K562 (cell line): ENCODE measurements at regions not wholly inside any gene's neighbourhood (a gene's known extent, or its start where the extent isn't known, plus 50 kb on each side); places are given as distances from the start of the nearest gene placed in this dataset.

Experiments used
- ATAC-seq: fragments of 200-7000 bp; cut with Tn5 transposase; 3 replicates; pipeline ENCODE4 v1.9.1; 2020; ENCODE audit warnings: moderate library complexity
- BruUV-seq: library from RNA; stranded (reverse); fragments of 400-500 nt; replicated peaks from 2 replicates; lab custom pipeline; 2021; lab: Mats Ljungman, UMichigan
- CTCF ChIA-PET: fragments of 300-600 bp; formaldehyde crosslinking; extraction: SDS; loops from one replicate; lab custom pipeline; 2021; ENCODE audit warnings: low intra/inter-chr PET ratio; lab: Yijun Ruan, JAX
- POLR2A ChIA-PET: fragments of 300-600, 350-650 bp; sonication (Branson Sonifier 250); formaldehyde crosslinking; extraction: SDS; loops from one replicate; lab custom pipeline; 2021; ENCODE audit warnings: antibody characterized with exemption, inconsistent platforms; lab: Yijun Ruan, JAX
- DNase-seq, 4 experiments: peaks; one replicate each; pipeline versions ENCODE4 v3.0.0 to v3.0.0-alpha.2; 2011 to 2018; ENCODE audit warnings: low spot score in 3 of 4, mixed read lengths in 3 of 4; ENCODE audit errors: extremely low read depth in 1 of 4
- FAIRE-seq: peaks from 2 replicates; lab custom pipeline; 2011; peaks lifted over from hg19 to GRCh38; lab: Jason Lieb, UNC
- H2AFZ ChIP-seq: 2 replicates; pipeline ENCODE4 v1.6.0; 2011; ENCODE audit warnings: low read depth, low read length, control low read depth, inconsistent platforms
- H3K27ac ChIP-seq: fragments of 200-600 bp; 3 replicates; pipeline ENCODE4 v1.8.0; 2011; ENCODE audit warnings: low read depth, mild to moderate bottlenecking, control low read depth, inconsistent platforms, low read length, moderate library complexity, mixed read lengths; ENCODE audit errors: extremely low read depth
- H3K27me3 ChIP-seq, 2 experiments: fragments of 300-600 bp in 1 of 2; 2 replicates in 1 of 2; 3 replicates in 1 of 2; pipeline versions ENCODE4 v1.6.0 to v1.8.0; 2011; ENCODE audit warnings: inconsistent platforms in 2 of 2, low read length in 2 of 2, mild to moderate bottlenecking in 1 of 2, mixed read lengths in 1 of 2, moderate library complexity in 1 of 2; ENCODE audit not compliant: control insufficient read depth in 2 of 2, insufficient read depth in 2 of 2
- H3K36me3 ChIP-seq: fragments of 300-600 bp; 3 replicates; pipeline ENCODE4 v1.8.0; 2011; ENCODE audit warnings: mild to moderate bottlenecking, low read length, inconsistent platforms; ENCODE audit not compliant: control insufficient read depth, insufficient read depth
- H3K4me1 ChIP-seq, 2 experiments: fragments of 200-600 bp in 1 of 2; replicated peaks in 1 of 2; 2 replicates in 1 of 2; 3 replicates in 1 of 2; pipeline versions ENCODE4 v1.5.1 to v1.8.0; 2011; ENCODE audit warnings: inconsistent platforms in 2 of 2, low read length in 2 of 2, mild to moderate bottlenecking in 1 of 2, mixed read lengths in 1 of 2, moderate library complexity in 1 of 2; ENCODE audit not compliant: control insufficient read depth in 2 of 2, insufficient read depth in 2 of 2
- H3K4me2 ChIP-seq: 2 replicates; pipeline ENCODE4 v1.6.1; 2011; ENCODE audit warnings: low read length, control low read depth, inconsistent platforms, mixed read lengths; ENCODE audit not compliant: insufficient read depth
- H3K4me3 ChIP-seq: fragments of 200-600 bp; sonication (generic), shearing (Covaris generic); 2 replicates; pipeline ENCODE4 v1.5.1; 2016; ENCODE audit warnings: control low read depth, inconsistent platforms
- H3K79me2 ChIP-seq: fragments of 200-600 bp; 3 replicates; pipeline ENCODE4 v1.8.0; 2011; ENCODE audit warnings: low read length, inconsistent platforms; ENCODE audit not compliant: control insufficient read depth, insufficient read depth
- H3K9ac ChIP-seq, 2 experiments: 2 replicates each; pipeline versions ENCODE4 v1.6.0 to v1.6.1; 2011; ENCODE audit warnings: low read depth in 2 of 2, low read length in 2 of 2, control low read depth in 1 of 2, inconsistent platforms in 1 of 2, mild to moderate bottlenecking in 1 of 2, mixed read lengths in 1 of 2; ENCODE audit not compliant: insufficient read depth in 1 of 2
- H3K9me1 ChIP-seq: one replicate; pipeline ENCODE4 v1.6.0; 2011; ENCODE audit warnings: inconsistent platforms, mild to moderate bottlenecking, low read length, moderate library complexity; ENCODE audit not compliant: control insufficient read depth, insufficient read depth
- H3K9me3 ChIP-seq: replicated peaks from 2 replicates; pipeline ENCODE4 v1.5.1; 2011; ENCODE audit warnings: low read depth, low read length, inconsistent platforms; ENCODE audit not compliant: control insufficient read depth, insufficient read depth
- H4K20me1 ChIP-seq: replicated peaks from 2 replicates; pipeline ENCODE4 v1.6.1; 2011; ENCODE audit warnings: low read length, inconsistent platforms, mixed read lengths; ENCODE audit not compliant: control insufficient read depth, insufficient read depth
- DIDO1 ChIP-seq: fragments of 450-650 bp; IDR thresholded peaks from 2 replicates; pipeline ENCODE4 v1.6.1; 2016; ENCODE audit warnings: low read depth, missing biosample characterization, missing genetic modification characterization
- EWSR1 ChIP-seq: fragments of 450-650 bp; IDR thresholded peaks from 2 replicates; pipeline ENCODE4 v1.6.1; 2018; ENCODE audit warnings: borderline replicate concordance, mild to moderate bottlenecking, low read depth, moderate library complexity; ENCODE audit not compliant: partially characterized antibody
- HMGN3 ChIP-seq: IDR thresholded peaks from 2 replicates; pipeline ENCODE4 v1.6.1; 2011; ENCODE audit warnings: borderline replicate concordance, low read depth, mild to moderate bottlenecking, mixed read lengths, low read length; ENCODE audit not compliant: insufficient read length; ENCODE audit errors: extremely low read depth
- MEF2D ChIP-seq: conservative IDR thresholded peaks from 2 replicates; pipeline ENCODE4 v1.6.1; 2016; ENCODE audit warnings: low read depth, missing genetic modification characterization, missing compliant biosample characterization
- POLR3A ChIP-seq: IDR thresholded peaks from 2 replicates; pipeline ENCODE4 v1.6.1; 2011; ENCODE audit warnings: borderline replicate concordance, mild to moderate bottlenecking, moderate library complexity; ENCODE audit not compliant: insufficient read length, insufficient read depth; ENCODE audit errors: extremely low read depth
- SAFB2 ChIP-seq: fragments of 200-400 bp; formaldehyde crosslinking; IDR thresholded peaks from 2 replicates; pipeline ENCODE4 v1.6.1; 2018; ENCODE audit warnings: borderline replicate concordance, low read length, low read depth, moderate library complexity; ENCODE audit not compliant: severe bottlenecking
- SRSF1 ChIP-seq: fragments of 200-400 bp; formaldehyde crosslinking; IDR thresholded peaks from 2 replicates; pipeline ENCODE4 v1.6.1; 2017; ENCODE audit warnings: mild to moderate bottlenecking, low read depth, low read length, moderate library complexity
- STAT5A ChIP-seq: IDR thresholded peaks from 2 replicates; pipeline ENCODE4 v1.6.1; 2012; ENCODE audit warnings: low read length, inconsistent platforms, borderline replicate concordance
- ZNF175 ChIP-seq: fragments of 200-800 bp; sonication (Bioruptor generic); IDR thresholded peaks from 2 replicates; pipeline ENCODE4 v1.6.1; 2016; ENCODE audit warnings: low read depth, mild to moderate bottlenecking, missing genetic modification characterization, missing compliant biosample characterization
- ZNF263 ChIP-seq: sonication (generic); formaldehyde crosslinking; IDR thresholded peaks from 2 replicates; pipeline ENCODE4 v1.8.0; 2022; ENCODE audit warnings: mild to moderate bottlenecking, missing genetic modification reagents, borderline replicate concordance
- ZNF778 ChIP-seq: fragments of 450-650 bp; formaldehyde crosslinking; IDR thresholded peaks from 2 replicates; pipeline ENCODE4 v1.4.0; 2020; ENCODE audit warnings: mild to moderate bottlenecking, moderate library complexity
- WGBS: fragments of 100-300 bp; shearing (Covaris generic); methylation state at CpG from one replicate; pipeline ENCODE4 v1.1.6; 2016; ENCODE audit warnings: low coverage, mixed read lengths; ENCODE audit not compliant: insufficient coverage; ENCODE audit errors: missing lambda C conversion rate; 5-methylcytosine and 5-hydroxymethylcytosine counted together
- in situ Hi-C: fragments of 300-500 bp; cut with MboI; formaldehyde crosslinking; loops from 4 replicates; pipeline ENCODE4 v1.15.0; 2018; ENCODE audit warnings: inconsistent platforms, mixed read lengths
- intact Hi-C: fragments of 100-400 bp; cut with micrococcal nuclease; formaldehyde crosslinking; loops from 2 replicates; pipeline ENCODE4 v1.14.2; 2022
- TF ChIP-seq, protein P1 (sequence below): IDR thresholded peaks from 2 replicates; pipeline ENCODE4 v1.6.1; 2011; ENCODE audit not compliant: insufficient read length; ENCODE audit errors: extremely low read depth
- TF ChIP-seq, protein P2 (sequence below): fragments of 450-650 bp; IDR thresholded peaks from 2 replicates; pipeline ENCODE4 v1.6.1; 2017; ENCODE audit warnings: mild to moderate bottlenecking, moderate library complexity
- TF ChIP-seq, protein P3 (sequence below): fragments of 250-450 bp; sonication (Bioruptor Pico); IDR thresholded peaks from 2 replicates; pipeline ENCODE4 v1.5.0; 2021
- TF ChIP-seq, protein P4 (sequence below): fragments of 450-650 bp; IDR thresholded peaks from 2 replicates; pipeline ENCODE4 v1.6.1; 2018; ENCODE audit not compliant: partially characterized antibody
- TF ChIP-seq, protein P5 (sequence below): fragments of 250-450 bp; sonication (Bioruptor Pico); IDR thresholded peaks from 2 replicates; pipeline ENCODE4 v1.8.0; 2021; ENCODE audit warnings: moderate library complexity, mild to moderate bottlenecking, inconsistent platforms

DNA sequence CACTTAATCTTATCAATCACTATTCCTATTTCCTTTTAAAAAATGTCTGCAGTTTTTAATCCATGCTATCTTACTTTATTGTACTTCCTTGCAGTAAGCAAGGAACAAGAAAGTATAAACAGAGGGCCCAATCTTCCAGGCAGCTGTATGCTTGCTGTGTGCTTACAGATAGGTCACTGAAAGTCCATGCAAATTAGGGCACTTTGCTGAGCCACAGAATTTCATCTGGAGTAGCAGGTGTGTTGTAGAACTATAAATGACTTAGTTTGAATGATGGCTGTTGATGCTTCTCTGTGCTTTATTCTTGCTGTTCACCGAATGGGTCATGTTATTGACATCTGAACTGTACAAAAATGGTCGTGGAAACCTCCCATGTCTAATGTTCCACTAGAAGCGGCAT is 154.6 kb downstream of the ATOH1 start:
- ChIA-PET POLR2A (no interaction called here), CTCF (no interaction called here)
- H3K36me3 ChIP-seq: no peaks in the 10 kb centered on the region
- H4K20me1 ChIP-seq: no peaks in the 10 kb centered on the region
- no peak for ATAC-seq
- intact Hi-C loops: no loop called here
- H3K27ac ChIP-seq: no peak overlapping the region
- no peak overlapping the region for H3K9ac ChIP-seq
- no peaks in the 10 kb centered on the region for H3K4me1 ChIP-seq
- no peaks in the 10 kb centered on the region for H3K9me3 ChIP-seq
- no peak for FAIRE-seq
- no peak overlapping the region for H3K4me2 ChIP-seq
- no peaks in the 10 kb centered on the region for H3K79me2 ChIP-seq
- no TSS peak for BruUV-seq
- H2AFZ ChIP-seq: no peak overlapping the region
- no peak for DNase-seq
- in situ Hi-C loops: no loop called here
- H3K9me1 ChIP-seq: no peaks in the 10 kb centered on the region
- H3K4me3 ChIP-seq: no peak overlapping the region
- 9% methylated on average over 3 of the region's 3 CpGs for WGBS
- H3K27me3 ChIP-seq: no peaks in the 10 kb centered on the region
- TF ChIP-seq, protein P1, sequence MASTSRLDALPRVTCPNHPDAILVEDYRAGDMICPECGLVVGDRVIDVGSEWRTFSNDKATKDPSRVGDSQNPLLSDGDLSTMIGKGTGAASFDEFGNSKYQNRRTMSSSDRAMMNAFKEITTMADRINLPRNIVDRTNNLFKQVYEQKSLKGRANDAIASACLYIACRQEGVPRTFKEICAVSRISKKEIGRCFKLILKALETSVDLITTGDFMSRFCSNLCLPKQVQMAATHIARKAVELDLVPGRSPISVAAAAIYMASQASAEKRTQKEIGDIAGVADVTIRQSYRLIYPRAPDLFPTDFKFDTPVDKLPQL: no peak
- TF ChIP-seq, protein P2, sequence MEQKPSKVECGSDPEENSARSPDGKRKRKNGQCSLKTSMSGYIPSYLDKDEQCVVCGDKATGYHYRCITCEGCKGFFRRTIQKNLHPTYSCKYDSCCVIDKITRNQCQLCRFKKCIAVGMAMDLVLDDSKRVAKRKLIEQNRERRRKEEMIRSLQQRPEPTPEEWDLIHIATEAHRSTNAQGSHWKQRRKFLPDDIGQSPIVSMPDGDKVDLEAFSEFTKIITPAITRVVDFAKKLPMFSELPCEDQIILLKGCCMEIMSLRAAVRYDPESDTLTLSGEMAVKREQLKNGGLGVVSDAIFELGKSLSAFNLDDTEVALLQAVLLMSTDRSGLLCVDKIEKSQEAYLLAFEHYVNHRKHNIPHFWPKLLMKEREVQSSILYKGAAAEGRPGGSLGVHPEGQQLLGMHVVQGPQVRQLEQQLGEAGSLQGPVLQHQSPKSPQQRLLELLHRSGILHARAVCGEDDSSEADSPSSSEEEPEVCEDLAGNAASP: no peak
- TF ChIP-seq ZNF263 (CRISPR knock-in tag) (no peak), MEF2D (tag) (no peak), SRSF1 (no peak), EWSR1 (no peak), DIDO1 (tag) (no peak), ZNF778 (no peak), STAT5A (no peak), HMGN3 (no peak), ZNF175 (CRISPR knock-in tag) (no peak), POLR3A (no peak), SAFB2 (no peak)
- TF ChIP-seq, protein P3, sequence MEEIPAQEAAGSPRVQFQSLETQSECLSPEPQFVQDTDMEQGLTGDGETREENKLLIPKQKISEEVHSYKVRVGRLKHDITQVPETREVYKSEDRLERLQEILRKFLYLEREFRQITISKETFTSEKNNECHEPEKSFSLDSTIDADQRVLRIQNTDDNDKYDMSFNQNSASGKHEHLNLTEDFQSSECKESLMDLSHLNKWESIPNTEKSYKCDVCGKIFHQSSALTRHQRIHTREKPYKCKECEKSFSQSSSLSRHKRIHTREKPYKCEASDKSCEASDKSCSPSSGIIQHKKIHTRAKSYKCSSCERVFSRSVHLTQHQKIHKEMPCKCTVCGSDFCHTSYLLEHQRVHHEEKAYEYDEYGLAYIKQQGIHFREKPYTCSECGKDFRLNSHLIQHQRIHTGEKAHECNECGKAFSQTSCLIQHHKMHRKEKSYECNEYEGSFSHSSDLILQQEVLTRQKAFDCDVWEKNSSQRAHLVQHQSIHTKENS (CRISPR knock-in tag): no peak
- TF ChIP-seq, protein P4, sequence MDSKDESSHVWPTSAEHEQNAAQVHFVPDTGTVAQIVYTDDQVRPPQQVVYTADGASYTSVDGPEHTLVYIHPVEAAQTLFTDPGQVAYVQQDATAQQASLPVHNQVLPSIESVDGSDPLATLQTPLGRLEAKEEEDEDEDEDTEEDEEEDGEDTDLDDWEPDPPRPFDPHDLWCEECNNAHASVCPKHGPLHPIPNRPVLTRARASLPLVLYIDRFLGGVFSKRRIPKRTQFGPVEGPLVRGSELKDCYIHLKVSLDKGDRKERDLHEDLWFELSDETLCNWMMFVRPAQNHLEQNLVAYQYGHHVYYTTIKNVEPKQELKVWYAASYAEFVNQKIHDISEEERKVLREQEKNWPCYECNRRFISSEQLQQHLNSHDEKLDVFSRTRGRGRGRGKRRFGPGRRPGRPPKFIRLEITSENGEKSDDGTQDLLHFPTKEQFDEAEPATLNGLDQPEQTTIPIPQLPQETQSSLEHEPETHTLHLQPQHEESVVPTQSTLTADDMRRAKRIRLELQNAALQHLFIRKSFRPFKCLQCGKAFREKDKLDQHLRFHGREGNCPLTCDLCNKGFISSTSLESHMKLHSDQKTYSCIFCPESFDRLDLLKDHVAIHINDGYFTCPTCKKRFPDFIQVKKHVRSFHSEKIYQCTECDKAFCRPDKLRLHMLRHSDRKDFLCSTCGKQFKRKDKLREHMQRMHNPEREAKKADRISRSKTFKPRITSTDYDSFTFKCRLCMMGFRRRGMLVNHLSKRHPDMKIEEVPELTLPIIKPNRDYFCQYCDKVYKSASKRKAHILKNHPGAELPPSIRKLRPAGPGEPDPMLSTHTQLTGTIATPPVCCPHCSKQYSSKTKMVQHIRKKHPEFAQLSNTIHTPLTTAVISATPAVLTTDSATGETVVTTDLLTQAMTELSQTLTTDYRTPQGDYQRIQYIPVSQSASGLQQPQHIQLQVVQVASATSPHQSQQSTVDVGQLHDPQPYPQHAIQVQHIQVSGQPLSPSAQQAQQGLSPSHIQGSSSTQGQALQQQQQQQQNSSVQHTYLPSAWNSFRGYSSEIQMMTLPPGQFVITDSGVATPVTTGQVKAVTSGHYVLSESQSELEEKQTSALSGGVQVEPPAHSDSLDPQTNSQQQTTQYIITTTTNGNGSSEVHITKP: no peak
- TF ChIP-seq, protein P5, sequence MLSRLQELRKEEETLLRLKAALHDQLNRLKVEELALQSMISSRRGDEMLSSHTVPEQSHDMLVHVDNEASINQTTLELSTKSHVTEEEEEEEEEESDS (CRISPR knock-in tag): no peak
